Ramos (cell line): ENCODE measurements at regions not wholly inside any gene's neighbourhood (a gene's known extent, or its start where the extent isn't known, plus 50 kb on each side); places are given as distances from the start of the nearest gene placed in this dataset.

ENCODE experiments used
- in situ Hi-C: fragments of 300-500 bp; cut with MboI; formaldehyde crosslinking; loops from one replicate; pipeline ENCODE4 v1.14.3; 2022; ENCODE audit warnings: low sequenced_read_pairs; ENCODE audit not compliant: unreplicated experiment

DNA sequence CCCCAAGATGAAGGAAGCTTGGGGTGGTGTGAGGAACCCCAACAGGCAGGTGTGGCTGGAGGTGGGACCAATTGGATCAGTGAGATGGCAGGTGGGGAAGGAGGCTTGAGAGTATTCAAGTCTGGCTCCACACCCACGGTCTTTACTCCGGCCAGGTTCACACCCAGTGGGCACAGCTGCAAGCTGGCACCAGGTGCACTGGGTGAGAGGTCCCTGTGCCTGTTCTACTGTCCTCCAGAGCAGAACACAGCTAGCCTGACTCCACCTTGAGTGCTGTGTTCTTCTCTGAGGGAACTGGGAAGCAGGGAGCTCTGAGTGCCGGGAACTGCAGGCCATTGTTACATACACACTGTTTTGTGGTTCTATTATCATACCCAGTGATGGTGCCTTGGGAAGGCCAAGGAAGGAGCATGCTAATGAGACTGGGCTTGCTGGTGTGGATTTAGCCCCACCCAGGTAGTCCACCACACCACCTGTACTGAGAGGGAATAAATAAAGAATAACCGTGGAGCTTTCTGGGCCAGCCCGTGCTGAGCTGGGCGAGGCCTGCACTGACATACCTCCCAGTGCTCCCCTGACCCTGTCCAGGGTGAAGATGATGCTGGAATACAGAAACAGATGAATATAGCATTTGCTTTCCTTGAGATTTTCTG is 93.4 kb downstream of the ABHD5 start:
- in situ Hi-C loops: no loop called here

DNA sequence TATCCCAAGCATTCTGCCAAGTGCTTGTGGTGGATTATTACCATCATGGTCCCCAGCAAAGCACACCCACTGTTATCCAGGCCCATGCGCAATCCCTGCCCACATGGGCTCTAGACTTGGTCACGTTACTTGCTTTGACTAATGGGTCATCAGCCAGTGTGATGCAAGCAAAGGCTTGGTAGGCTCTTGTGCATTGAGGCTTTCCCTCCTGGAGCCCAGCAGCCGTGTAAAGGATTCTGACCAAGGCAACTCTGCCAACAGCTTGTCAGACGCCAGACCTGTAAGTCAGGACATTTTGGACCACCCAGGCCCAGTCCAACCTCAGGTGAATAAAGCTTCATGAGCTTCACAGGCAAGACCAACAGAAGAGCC is 93.9 kb downstream of the ABHD5 start:
- in situ Hi-C loops: no loop called here

DNA sequence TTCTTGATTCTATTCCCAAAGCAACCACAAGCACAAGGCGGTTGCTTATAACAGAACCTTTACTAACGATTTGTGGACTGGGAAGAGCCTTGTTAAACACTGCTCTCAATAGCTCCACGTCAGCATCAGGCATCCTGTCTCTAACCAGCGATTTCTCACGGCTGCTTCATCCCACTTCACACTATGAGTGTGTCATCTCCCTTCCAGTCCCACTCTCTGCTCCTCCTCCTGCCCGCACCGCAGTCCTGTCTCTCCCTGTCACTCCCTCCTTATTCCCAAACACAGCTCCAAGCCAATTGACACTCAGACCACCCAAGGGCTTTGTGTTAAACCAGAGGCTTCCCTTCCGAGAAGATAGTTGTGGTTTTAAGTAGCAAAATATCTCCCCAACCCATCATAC is 94.8 kb downstream of the ABHD5 start:
- in situ Hi-C loops: no loop called here

DNA sequence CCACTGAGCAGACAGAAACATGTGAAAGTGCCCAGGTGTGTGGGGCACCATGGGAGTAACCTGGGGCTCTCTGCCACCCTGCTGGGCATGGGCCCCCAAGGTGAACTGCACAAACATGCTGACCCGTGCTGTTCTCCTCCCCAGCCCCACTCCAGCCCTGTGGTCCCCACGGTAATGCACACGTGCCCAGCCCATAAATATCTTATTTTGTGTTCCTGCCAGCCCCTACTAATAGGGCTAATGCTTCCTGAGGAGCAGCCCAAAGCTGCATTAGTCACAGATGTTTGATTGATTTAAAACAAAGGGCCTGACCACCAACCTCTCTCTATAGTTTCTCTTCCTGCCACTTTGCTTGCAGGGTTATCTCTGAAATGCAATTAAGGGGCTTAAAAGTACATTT is 95.4 kb downstream of the ABHD5 start:
- in situ Hi-C loops: no loop called here

DNA sequence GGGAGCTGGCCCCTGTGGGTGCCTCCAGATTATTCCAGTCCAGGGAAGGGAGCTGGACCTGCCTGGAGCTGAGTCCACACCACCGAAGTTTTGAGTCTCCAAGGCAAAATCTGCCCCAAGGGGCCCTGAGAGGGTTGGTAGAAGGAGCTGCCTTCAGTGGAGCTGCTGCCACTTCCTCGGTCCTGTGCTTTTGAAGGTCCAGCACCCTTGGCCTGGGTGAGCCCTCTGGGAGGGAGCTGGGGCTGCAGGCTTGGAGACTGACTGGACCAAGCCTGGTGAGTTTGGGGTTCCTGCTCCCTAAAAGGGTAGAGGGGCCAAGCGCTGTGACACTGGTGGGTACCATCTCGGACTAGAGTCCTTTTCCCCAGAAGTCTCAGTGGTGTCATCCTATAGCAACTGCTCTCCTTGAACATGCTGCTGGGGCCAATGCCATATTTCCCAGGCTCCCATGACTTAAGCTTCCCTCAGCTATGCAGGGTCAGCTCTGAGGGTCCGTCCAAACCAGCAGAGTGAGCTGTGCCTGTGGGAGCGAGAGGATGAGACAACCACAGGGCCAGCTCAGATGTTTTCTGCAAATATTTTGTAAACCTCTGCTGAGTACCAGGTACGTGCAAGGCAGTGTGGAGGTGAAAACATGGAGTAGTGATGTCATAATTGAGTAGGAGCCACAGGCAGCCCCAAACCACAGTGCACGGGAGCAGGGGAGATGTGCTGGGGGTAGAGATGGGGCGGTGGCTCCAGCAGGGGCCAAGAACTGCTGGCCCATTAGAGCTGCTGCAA is 96.0 kb downstream of the ABHD5 start:
- in situ Hi-C loops: no loop called here

GRCh38 chr3:43787330-43787729 is 96.6 kb downstream of the ABHD5 start:
- in situ Hi-C loops: no loop called here

GRCh38 chr3:43789028-43789427 is 98.3 kb downstream of the ABHD5 start:
- in situ Hi-C loops: no loop called here

DNA sequence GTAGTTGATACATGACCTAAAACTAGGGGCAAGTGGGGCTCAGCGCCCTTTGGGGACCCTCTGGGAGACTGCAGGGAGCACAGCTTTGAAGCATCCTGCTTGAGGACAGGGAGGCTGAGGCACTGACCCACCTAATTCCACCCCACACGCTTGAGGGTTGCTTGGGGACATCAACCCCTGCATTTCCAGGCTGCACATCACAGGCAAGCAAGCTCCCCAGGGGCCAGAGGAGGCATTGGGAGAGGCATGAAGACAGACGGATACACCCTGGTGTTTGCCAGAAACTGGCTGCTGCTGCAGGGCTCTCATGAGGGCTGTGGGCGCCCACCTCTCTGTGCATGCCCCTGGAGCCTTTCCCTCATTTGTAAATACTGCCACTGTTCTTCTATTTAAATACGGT is 99.3 kb downstream of the ABHD5 start:
- in situ Hi-C loops: no loop called here

GRCh38 chr3:43790476-43790875 is 99.7 kb downstream of the ABHD5 start:
- in situ Hi-C loops: no loop called here

GRCh38 chr3:43791246-43791645 is 100.5 kb downstream of the ABHD5 start:
- in situ Hi-C loops: no loop called here

DNA sequence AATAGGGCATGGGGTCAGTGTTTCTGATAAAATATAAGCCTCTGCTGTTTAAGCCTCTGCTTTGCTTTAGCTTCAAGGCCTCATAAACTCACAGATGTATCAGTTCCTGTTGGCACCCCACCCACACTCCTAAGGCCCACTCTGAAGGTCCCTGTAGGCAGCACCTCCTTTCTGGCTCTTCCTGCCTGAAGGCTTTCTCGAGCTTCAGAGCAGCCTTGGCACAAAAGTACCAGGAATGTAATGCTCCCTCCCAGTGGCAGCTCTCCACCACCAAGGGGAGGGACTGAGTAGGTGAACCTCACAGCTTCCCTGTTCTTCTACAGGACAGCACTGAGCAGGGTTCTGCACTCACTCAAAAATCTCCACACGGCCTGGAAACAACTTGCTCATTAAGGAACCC is 102.2 kb downstream of the ABHD5 start:
- in situ Hi-C loops: no loop called here

DNA sequence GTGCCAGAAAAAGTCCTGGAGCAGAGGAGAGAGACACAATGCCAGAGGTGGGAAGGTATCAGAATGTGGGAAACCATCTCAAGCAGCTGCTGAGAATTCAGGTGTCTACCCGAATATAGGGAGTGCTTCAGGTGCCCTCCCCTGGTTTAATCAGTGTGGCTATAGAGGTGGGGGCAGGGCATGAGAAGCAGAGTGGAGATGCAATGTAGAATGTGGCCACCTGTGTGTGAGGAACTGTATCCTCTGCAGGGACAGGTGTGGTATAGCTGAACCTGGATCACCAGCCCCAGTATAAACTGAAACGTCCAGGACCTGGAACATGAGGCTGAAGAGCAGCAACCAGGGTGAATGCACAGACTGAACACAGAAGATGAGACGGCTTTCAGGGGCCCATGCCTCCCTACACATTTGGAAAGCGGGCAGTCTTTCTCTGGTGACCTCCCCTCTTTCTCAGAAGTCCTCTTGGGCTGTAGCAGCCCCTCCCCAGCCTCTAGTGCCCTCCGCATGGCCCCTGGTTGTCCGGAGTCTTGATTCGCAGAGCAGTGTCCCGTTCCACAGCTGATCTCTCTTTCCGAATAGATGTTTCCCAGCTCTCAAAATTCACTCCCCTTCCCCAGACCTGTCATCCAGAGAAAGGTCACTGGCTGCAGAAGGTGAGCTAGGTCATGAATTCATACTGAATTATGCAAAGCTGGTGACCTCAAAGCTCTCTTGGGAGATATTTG is 103.1 kb downstream of the ABHD5 start:
- in situ Hi-C loops: no loop called here

DNA sequence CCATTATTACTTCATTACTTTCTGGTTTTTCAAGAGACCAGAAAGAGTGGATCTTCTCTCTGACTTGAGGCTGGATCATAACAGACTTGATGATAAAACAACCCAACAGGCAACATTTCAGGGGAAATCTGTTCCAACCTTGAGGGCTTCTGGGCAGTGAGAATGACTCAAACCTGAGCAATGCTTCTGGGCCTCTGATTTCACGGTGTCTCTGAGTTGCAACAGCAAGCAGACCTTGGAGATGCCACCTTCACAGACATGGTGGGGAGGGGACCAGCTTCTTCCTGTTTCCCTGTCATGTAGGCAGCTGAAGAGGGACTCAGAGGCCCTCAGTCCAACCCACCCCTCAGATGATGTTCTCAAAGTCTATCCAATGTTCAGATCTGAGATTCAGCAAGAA is 104.0 kb downstream of the ABHD5 start:
- in situ Hi-C loops: no loop called here

GRCh38 chr3:43795491-43795890 is 104.8 kb downstream of the ABHD5 start:
- in situ Hi-C loops: no loop called here

DNA sequence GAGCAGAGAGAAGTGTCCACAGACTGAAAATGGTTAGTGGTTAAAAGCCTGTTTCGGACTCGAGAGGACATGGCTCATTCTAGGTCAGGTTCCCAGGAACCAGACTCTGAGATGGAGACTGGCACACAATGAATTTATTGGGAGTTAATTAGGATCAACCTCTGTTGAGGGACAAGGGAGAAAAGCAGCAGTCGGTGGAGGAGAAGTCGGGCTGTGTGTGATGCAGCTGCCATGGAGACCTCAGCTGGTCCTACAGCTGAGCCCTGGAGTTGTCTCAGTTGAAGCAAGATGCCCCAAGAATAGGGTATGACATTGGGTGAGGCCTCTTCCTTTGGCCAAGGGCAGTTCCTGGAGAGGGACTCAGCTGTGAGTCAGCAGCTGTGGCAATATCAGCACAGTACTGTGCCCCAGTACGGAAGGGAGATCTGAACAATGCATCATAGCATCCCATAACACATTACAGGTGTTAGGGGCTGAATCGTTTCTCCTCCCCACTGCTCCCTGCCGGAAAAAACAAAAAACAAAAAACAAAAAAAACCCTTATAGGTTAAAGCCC is 105.4 kb downstream of the ABHD5 start:
- in situ Hi-C loops: no loop called here

- in situ Hi-C loops: no loop called here
Measured at GRCh38 chr3:43797794-43798193, 107.1 kb downstream of the ABHD5 start.

GRCh38 chr3:43810797-43811196 is 120.1 kb downstream of the ABHD5 start:
- in situ Hi-C loops: no loop called here

GRCh38 chr3:43814461-43814860 is 123.7 kb downstream of the ABHD5 start:
- in situ Hi-C loops: no loop called here

DNA sequence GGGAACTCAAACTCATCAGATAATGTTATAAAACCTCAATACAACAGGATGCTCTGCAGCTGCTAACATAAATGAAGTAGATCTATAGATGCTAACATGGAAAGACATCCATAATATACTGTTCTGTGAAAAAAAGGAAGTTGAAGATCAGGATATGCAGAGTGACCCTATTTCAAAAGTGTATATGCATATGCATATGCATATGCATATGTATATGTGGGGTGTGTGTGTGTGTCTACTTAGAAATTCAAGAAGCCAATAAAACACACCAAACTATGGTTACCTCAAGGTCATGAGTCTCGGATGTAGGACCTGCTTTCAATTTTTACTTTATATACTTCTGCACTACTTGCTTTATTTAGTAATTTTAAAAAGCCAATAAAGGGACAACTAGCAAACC is 125.6 kb downstream of the ABHD5 start:
- in situ Hi-C loops: no loop called here

DNA sequence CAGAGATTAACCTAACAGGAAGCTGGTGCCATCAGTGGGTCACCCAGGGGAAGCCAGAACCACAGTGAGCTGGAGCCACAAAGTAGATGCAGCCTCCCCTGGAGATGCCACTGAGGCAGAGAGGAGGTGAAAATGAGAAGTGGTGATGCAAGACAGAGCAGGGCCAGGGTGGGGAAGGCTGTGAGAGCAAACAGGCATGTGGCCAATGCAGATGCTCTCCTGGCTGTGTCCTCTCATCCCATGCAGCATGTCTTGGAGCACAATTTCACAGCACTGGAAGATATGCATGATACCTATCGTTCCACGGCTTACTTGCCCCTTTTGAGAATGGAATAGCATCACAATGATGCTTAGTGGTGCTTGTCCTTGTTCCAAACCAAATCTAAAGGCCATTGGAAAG is 126.3 kb downstream of the ABHD5 start:
- in situ Hi-C loops: no loop called here

DNA sequence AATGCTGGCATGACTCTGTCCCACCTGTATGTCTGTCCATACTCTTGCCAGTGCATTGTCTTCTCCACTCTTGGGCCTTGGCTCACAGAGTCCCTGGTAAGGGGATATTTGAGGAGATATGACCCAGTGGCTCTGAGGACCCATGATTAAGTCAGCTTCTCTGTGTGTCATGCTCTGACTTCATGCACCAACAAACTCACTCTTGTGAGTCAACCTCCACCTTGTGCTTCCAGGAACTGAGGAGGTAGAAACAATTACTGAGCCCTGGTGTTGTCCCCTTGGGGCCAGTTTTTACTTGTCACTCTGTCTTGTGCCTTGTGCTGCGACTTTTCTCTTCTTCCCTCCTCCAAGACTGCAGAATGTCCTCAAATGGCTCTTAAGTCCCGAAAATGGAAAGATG is 127.1 kb downstream of the ABHD5 start:
- in situ Hi-C loops: no loop called here
